Stimulated activated CD4-positive, alpha-beta T cell treated with anti-CD3 and anti-CD28 coated beads, Interleukin-4, amount 100 ng/mL, for 1 hour (primary cell): ENCODE measurements at regions not wholly inside any gene's neighbourhood (a gene's known extent, or its start where the extent isn't known, plus 50 kb on each side); places are given as distances from the start of the nearest gene placed in this dataset.

ENCODE experiments used
- DNase-seq: peaks from one replicate; pipeline ENCODE4 v3.0.0-alpha.2; 2020

GRCh38 chr7:16978358-16979244 is 96.8 kb upstream of the AGR3 start:
- no peak for DNase-seq

GRCh38 chr7:16980539-16980938 is 98.8 kb upstream of the AGR3 start:
- DNase-seq: no peak

- peak; percentile 10 for DNase-seq
These were observed 101.0 kb upstream of the AGR3 start for GRCh38 chr7:16982640-16983350.

GRCh38 chr7:16984375-16984774 is 102.6 kb upstream of the AGR3 start:
- no peak for DNase-seq

GRCh38 chr7:16985621-16986020 is 103.8 kb upstream of the AGR3 start:
- DNase-seq: no peak

GRCh38 chr7:16986755-16987154 is 105.0 kb upstream of the AGR3 start:
- DNase-seq: no peak

GRCh38 chr7:16989811-16990413 is 108.1 kb upstream of the AGR3 start:
- no peak for DNase-seq

GRCh38 chr7:16991551-16991950 is 109.8 kb upstream of the AGR3 start:
- DNase-seq: no peak

- DNase-seq: no peak
These were observed 111.8 kb upstream of the AGR3 start for GRCh38 chr7:16993543-16993942.

- DNase-seq: no peak
These were observed 116.8 kb upstream of the AGR3 start for GRCh38 chr7:16998481-16999051.

- DNase-seq: no peak
These were observed 117.9 kb upstream of the AGR3 start for GRCh38 chr7:16999541-17000267.

GRCh38 chr7:17005271-17005670 is 123.5 kb upstream of the AGR3 start:
- no peak for DNase-seq

GRCh38 chr7:17007841-17008240 is 126.1 kb upstream of the AGR3 start:
- no peak for DNase-seq

GRCh38 chr7:17009007-17009719 is 127.4 kb upstream of the AGR3 start:
- no peak for DNase-seq

- DNase-seq: no peak
These were observed 128.2 kb upstream of the AGR3 start for GRCh38 chr7:17009933-17010332.

- DNase-seq: no peak
These were observed 129.0 kb upstream of the AGR3 start for GRCh38 chr7:17010637-17011300.

GRCh38 chr7:17013204-17013603 is 131.4 kb upstream of the AGR3 start:
- no peak for DNase-seq

GRCh38 chr7:17014686-17015085 is 132.9 kb upstream of the AGR3 start:
- no peak for DNase-seq

- DNase-seq: no peak
These were observed 133.8 kb upstream of the AGR3 start for GRCh38 chr7:17015598-17016031.

- no peak for DNase-seq
These were observed 134.7 kb upstream of the AGR3 start for GRCh38 chr7:17016402-17017010.

GRCh38 chr7:17019106-17019505 is 137.3 kb upstream of the AGR3 start:
- DNase-seq: no peak
